ENCODE measurements at regions not wholly inside any gene's neighbourhood (a gene's known extent, or its start where the extent isn't known, plus 50 kb on each side); places are given as distances from the start of the nearest gene placed in this dataset.

- DNase-seq = peak; percentile 12 to 60
These were observed 102.4 kb upstream of the ST6GALNAC5 start for GRCh38 chr1:76764638-76765454.

DNA sequence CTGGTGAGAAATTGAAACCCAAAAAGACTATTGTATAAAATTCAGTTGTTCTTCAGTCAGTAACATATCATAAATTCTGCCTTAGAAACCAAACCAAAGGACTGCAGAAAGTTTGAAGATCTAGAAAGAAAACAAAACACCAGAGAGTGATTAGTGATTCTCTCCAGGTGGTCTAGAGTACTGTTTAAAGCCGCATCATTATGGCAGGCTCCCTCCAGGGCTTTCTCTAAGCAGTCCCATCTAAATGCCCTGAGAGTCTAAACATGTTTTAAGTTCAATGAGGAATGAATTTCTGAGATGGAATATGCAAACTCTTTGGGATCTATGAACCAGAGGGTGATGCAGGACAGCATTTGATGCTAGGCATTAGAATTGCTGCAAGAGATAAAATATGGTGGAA lies 100.9 kb upstream of the ST6GALNAC5 start:
- no peak for DNase-seq

DNA sequence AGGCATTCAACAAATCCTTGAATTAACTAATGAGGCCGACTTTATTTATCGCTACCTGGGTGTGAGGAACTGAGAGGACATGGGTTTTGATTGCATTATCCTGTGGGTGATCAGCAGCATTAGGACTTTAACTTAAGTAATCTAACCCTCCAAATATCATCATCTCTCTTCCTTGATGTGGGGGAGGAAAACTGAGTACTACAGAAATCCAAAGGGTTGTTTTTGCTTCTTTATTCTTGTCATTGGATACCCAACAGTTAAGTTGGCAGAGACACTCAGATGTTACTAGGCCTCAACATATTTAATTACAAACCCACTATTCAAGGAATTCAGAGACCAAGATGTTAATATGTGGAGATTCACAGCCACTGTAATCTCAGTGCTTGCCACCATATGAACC lies 97.4 kb upstream of the ST6GALNAC5 start:
- no peak for DNase-seq

GRCh38 chr1:76770979-76771378 lies 96.3 kb upstream of the ST6GALNAC5 start:
- DNase-seq = no peak

DNA sequence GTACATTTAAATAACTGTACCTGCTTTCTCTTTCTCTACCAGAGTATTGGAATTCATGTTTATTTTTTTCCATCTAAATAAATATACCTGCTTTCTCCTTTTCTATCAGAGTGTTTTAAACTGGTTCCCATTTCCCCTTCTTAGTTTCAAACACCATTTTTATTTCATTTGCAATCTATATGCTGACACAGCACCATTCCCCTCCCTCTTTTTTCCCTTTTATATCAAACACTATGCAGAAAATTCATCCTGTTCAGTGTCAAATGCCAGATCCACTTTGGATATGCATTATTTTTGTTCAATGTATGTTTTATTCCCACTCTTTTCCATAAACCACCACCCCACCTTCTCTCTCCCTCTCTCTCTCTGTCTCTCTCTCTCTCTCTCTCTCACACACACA lies 85.8 kb upstream of the ST6GALNAC5 start:
- no peak for DNase-seq

DNA sequence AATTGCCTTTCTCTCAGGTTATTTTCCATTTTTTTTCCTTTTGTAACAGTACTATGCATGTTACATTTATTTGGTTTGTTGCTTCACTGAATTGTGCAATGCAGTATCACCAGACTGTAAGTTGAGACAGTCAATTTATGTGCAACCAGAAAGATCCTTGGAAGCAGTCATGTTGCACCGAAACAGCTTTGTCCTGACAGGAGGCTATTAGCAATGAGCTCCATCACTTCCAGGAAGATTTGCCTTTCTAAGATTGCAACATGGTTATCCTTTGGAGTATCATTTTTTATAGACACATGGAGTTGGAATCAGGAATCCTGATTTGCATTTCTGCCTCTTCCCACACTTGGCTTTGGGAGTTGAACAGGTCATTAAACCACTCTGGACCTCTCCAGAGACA lies 84.5 kb upstream of the ST6GALNAC5 start:
- DNase-seq = no peak

GRCh38 chr1:76784502-76784901 lies 82.8 kb upstream of the ST6GALNAC5 start:
- no peak for DNase-seq

DNA sequence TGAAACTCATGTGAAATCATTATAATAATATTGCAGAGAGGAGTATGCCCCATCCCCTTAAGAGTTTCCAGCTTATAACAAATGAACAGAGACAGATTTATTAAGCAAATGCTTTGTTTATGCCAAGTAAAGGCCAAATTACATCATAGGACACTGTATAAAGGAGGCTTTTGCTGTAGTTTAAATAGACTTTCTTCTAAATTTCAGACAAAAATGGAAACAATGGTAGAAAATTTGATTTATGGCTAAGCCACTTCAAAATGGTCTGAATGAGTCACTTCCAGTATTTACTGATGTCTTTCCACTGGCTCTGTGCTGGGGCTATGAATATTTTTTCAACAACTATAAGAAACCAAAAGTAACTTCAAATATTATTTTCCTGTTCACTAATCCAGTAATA lies 81.1 kb upstream of the ST6GALNAC5 start:
- no peak for DNase-seq

- no peak for DNase-seq
These were observed 73.7 kb upstream of the ST6GALNAC5 start for GRCh38 chr1:76793594-76793993.

DNA sequence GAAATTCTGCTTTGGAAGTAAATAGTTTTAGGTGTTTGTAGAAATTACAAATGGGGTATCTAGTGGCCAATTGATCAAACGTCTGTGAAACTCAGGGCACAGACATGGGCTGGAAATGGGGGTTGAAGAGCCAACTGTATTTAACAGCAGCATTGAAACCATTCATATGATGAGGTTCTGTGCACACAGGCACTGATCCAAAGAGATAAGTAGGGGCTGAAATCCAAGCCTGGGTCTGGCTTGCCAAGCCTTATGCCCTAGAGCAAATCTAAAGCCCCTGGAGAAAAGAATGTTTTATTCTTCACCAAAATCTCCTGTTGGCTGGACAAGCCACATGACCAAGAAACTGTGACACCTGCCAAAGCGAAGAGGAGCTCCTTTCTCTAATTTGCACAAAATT lies 67.6 kb upstream of the ST6GALNAC5 start:
- no peak for DNase-seq

DNA sequence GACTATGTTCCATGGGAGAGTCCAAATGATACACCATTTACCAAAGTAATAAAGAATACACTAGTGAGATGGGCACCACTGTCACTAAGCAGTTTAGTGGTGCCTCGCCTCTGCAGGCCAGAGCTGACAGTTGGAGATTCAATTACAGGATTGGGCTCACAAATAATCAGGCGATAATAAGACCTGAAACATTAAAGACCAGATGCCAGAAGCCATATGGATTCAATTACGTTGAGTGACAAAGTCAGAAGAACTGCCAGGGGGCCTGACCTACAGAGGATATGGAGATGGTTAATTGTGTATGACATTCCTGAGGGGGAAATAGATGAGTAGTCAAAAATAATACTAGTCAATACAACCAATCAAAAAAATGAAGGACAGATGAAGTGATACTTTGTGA lies 65.2 kb upstream of the ST6GALNAC5 start:
- DNase-seq = no peak

- no peak for DNase-seq
These were observed 59.6 kb upstream of the ST6GALNAC5 start for GRCh38 chr1:76807543-76808260.

Data from NCI-H526 (cell line).